Neural progenitor cell (in vitro differentiated cells): ENCODE measurements at regions not wholly inside any gene's neighbourhood (a gene's known extent, or its start where the extent isn't known, plus 50 kb on each side); places are given as distances from the start of the nearest gene placed in this dataset.
"Not testable (repeated sequence)": the region's sequence is repeated elsewhere in the genome, so short reads cannot be mapped to it uniquely, and the experiment has no call there.

ENCODE experiments used
- DNase-seq: peaks from one replicate; pipeline ENCODE4 v3.0.0-alpha.2; 2016; ENCODE audit warnings: low spot score
- H2AFZ ChIP-seq: fragments of 200-600 bp; sonication (generic); replicated peaks from 2 replicates; pipeline ENCODE4 v1.6.1; 2016; ENCODE audit warnings: antibody characterized with exemption
- H3F3A ChIP-seq: fragments of 200-600 bp; sonication (generic); 2 replicates; pipeline ENCODE4 v1.6.1; 2016; ENCODE audit warnings: antibody characterized with exemption, low read depth
- H3K27ac ChIP-seq: fragments of 200-600 bp; sonication (generic); 2 replicates; pipeline ENCODE4 v1.5.1; 2016; ENCODE audit warnings: mild to moderate bottlenecking
- H3K27me3 ChIP-seq: fragments of 200-600 bp; sonication (generic); 2 replicates; pipeline ENCODE4 v1.6.1; 2016; ENCODE audit warnings: mild to moderate bottlenecking, moderate library complexity
- H3K36me3 ChIP-seq: fragments of 200-600 bp; sonication (generic); 2 replicates; pipeline ENCODE4 v1.5.1; 2016
- H3K4me1 ChIP-seq: fragments of 200-600 bp; sonication (generic); 2 replicates; pipeline ENCODE4 v1.6.1; 2016; ENCODE audit warnings: mixed run types
- H3K4me2 ChIP-seq: fragments of 200-600 bp; sonication (generic); 2 replicates; pipeline ENCODE4 v1.6.1; 2016
- H3K4me3 ChIP-seq: fragments of 200-600 bp; sonication (generic); 2 replicates; pipeline ENCODE4 v1.5.1; 2016
- H3K79me2 ChIP-seq: fragments of 200-600 bp; sonication (generic); 2 replicates; pipeline ENCODE4 v1.6.1; 2016; ENCODE audit warnings: low read depth
- H3K9ac ChIP-seq: fragments of 200-600 bp; sonication (generic); 2 replicates; pipeline ENCODE4 v1.6.1; 2016
- H3K9me3 ChIP-seq: fragments of 200-600 bp; sonication (generic); 2 replicates; pipeline ENCODE4 v1.5.1; 2016; ENCODE audit warnings: low read depth
- H4K20me1 ChIP-seq: fragments of 200-600 bp; sonication (generic); 2 replicates; pipeline ENCODE4 v1.6.1; 2016; ENCODE audit warnings: low read depth
- H3K27ac Mint-ChIP-seq: 3 replicates; pipeline ENCODE4 v1.8.0; 2021; ENCODE audit warnings: mixed read lengths
- H3K27me3 Mint-ChIP-seq: 2 replicates; pipeline ENCODE4 v1.8.0; 2022; ENCODE audit warnings: low read depth, mild to moderate bottlenecking, inconsistent platforms, moderate library complexity, mixed read lengths; ENCODE audit not compliant: insufficient read depth
- H3K36me3 Mint-ChIP-seq: 3 replicates; pipeline ENCODE4 v1.8.0; 2021; ENCODE audit warnings: mixed read lengths
- H3K4me1 Mint-ChIP-seq: 3 replicates; pipeline ENCODE4 v1.8.0; 2021; ENCODE audit warnings: mixed read lengths
- H3K4me3 Mint-ChIP-seq: 3 replicates; pipeline ENCODE4 v1.8.0; 2021; ENCODE audit warnings: mild to moderate bottlenecking, moderate library complexity, mixed read lengths
- H3K9me3 Mint-ChIP-seq: 3 replicates; pipeline ENCODE4 v1.8.0; 2020; ENCODE audit warnings: mixed read lengths
- CTCF ChIP-seq: fragments of 200-600 bp; sonication (generic); IDR thresholded peaks from 2 replicates; pipeline ENCODE4 v1.5.1; 2017; ENCODE audit warnings: antibody characterized with exemption, mild to moderate bottlenecking
- EZH2 ChIP-seq: fragments of 200-600 bp; sonication (generic); IDR thresholded peaks from 2 replicates; pipeline ENCODE4 v1.6.1; 2017; ENCODE audit warnings: antibody characterized with exemption, mild to moderate bottlenecking, moderate library complexity
- EZH2phosphoT487 ChIP-seq: fragments of 200-600 bp; sonication (generic); IDR thresholded peaks from 2 replicates; pipeline ENCODE4 v1.6.1; 2017; ENCODE audit warnings: antibody characterized with exemption

GRCh38 chr4:9556076-9556475 lies 111.9 kb downstream of the DEFB131A start:
- H3K27me3 Mint-ChIP-seq, H3K9ac ChIP-seq, H2AFZ ChIP-seq, H3K27me3 ChIP-seq, DNase-seq, H3K9me3 ChIP-seq, H3K4me3 Mint-ChIP-seq, H3K4me3 ChIP-seq, H3K27ac ChIP-seq, H3K27ac Mint-ChIP-seq, H3K9me3 Mint-ChIP-seq, H3K36me3 Mint-ChIP-seq, H3K4me2 ChIP-seq, H3K79me2 ChIP-seq, H3F3A ChIP-seq, H3K4me1 ChIP-seq, H3K36me3 ChIP-seq, H3K4me1 Mint-ChIP-seq, H4K20me1 ChIP-seq: not testable (repeated sequence)

- H3K9me3 Mint-ChIP-seq = peaks cover 38% of the 10 kb centered on the region
- DNase-seq = peak; percentile 3
Observed at GRCh38 chr4:9577869-9578268, 133.7 kb downstream of the DEFB131A start.

GRCh38 chr4:9582880-9583279 lies 138.7 kb downstream of the DEFB131A start:
- H2AFZ ChIP-seq, H3K9ac ChIP-seq, H3K36me3 ChIP-seq, H3K36me3 Mint-ChIP-seq, H3K27ac ChIP-seq, H3K27ac Mint-ChIP-seq, H3K4me3 ChIP-seq, H3K79me2 ChIP-seq, H3F3A ChIP-seq, H3K4me3 Mint-ChIP-seq, H3K4me1 ChIP-seq, DNase-seq, H3K9me3 ChIP-seq, H3K4me2 ChIP-seq, H3K27me3 Mint-ChIP-seq, H3K4me1 Mint-ChIP-seq, H3K27me3 ChIP-seq, H4K20me1 ChIP-seq: not testable (repeated sequence)
- H3K9me3 Mint-ChIP-seq = peaks cover 18% of the 10 kb centered on the region

More at GRCh38 chr4:9577869-9578268, 133.7 kb downstream of the DEFB131A start:
- H3K9ac ChIP-seq, H3K4me2 ChIP-seq, H3F3A ChIP-seq, H3K79me2 ChIP-seq, H3K4me1 ChIP-seq, H2AFZ ChIP-seq, H3K36me3 Mint-ChIP-seq, H3K9me3 ChIP-seq, H3K27me3 ChIP-seq, H4K20me1 ChIP-seq, H3K27me3 Mint-ChIP-seq, H3K27ac Mint-ChIP-seq, H3K4me1 Mint-ChIP-seq, H3K36me3 ChIP-seq, H3K4me3 ChIP-seq, H3K4me3 Mint-ChIP-seq, H3K27ac ChIP-seq: not testable (repeated sequence)
- TF ChIP-seq CTCF = peak; percentile 51

GRCh38 chr4:9592010-9592409 lies 147.8 kb downstream of the DEFB131A start:
- Histone ChIP-seq H3K27ac (no peak overlapping the region), H3K4me1 (no peaks in the 10 kb centered on the region), H4K20me1 (no peaks in the 10 kb centered on the region), H3K27me3 (no peaks in the 10 kb centered on the region), H3K36me3 (no peaks in the 10 kb centered on the region), H2AFZ (no peak overlapping the region), H3K9ac (no peak overlapping the region), H3K9me3 (no peaks in the 10 kb centered on the region), H3K4me2 (no peak overlapping the region), H3K79me2 (no peaks in the 10 kb centered on the region), H3F3A (no peaks in the 10 kb centered on the region), H3K4me3 (no peak overlapping the region)
- Mint-ChIP-seq H3K27me3 (peaks cover 4% of the 10 kb centered on the region), H3K27ac (no peak overlapping the region), H3K4me1 (peaks cover 3% of the 10 kb centered on the region), H3K4me3 (no peak overlapping the region), H3K9me3 (peaks cover 9% of the 10 kb centered on the region), H3K36me3 (no peaks in the 10 kb centered on the region)
- TF ChIP-seq CTCF (no peak), EZH2phosphoT487 (no peak)
- no peak for DNase-seq

GRCh38 chr4:9594948-9595347 lies 150.7 kb downstream of the DEFB131A start:
- H3K4me1 Mint-ChIP-seq = peaks cover 10% of the 10 kb centered on the region
- no peak overlapping the region for H3K4me3 Mint-ChIP-seq
- H3K36me3 ChIP-seq = no peaks in the 10 kb centered on the region
- H3K4me1 ChIP-seq = no peaks in the 10 kb centered on the region
- H3K27ac ChIP-seq = no peak overlapping the region
- H3K4me2 ChIP-seq = no peak overlapping the region
- H3K27ac Mint-ChIP-seq = no peak overlapping the region
- H3F3A ChIP-seq = no peaks in the 10 kb centered on the region
- no peaks in the 10 kb centered on the region for H3K9me3 ChIP-seq
- H2AFZ ChIP-seq = no peak overlapping the region
- TF ChIP-seq EZH2phosphoT487 = no peak
- TF ChIP-seq EZH2 = no peak
- TF ChIP-seq CTCF = no peak
- H3K36me3 Mint-ChIP-seq = peaks cover 4% of the 10 kb centered on the region
- no peak overlapping the region for H3K9ac ChIP-seq
- no peak overlapping the region for H3K4me3 ChIP-seq
- no peaks in the 10 kb centered on the region for H3K27me3 ChIP-seq
- peaks cover 15% of the 10 kb centered on the region for H3K9me3 Mint-ChIP-seq
- no peaks in the 10 kb centered on the region for H3K79me2 ChIP-seq
- peaks cover 4% of the 10 kb centered on the region for H3K27me3 Mint-ChIP-seq
- H4K20me1 ChIP-seq = no peaks in the 10 kb centered on the region
- DNase-seq = no peak

GRCh38 chr4:9595531-9595930 lies 151.3 kb downstream of the DEFB131A start:
- not testable (repeated sequence) for H3K27ac Mint-ChIP-seq, H4K20me1 ChIP-seq

More at GRCh38 chr4:9595531-9595930, 151.3 kb downstream of the DEFB131A start:
- not testable (repeated sequence) for H3K36me3 ChIP-seq, H3K4me1 Mint-ChIP-seq, H3F3A ChIP-seq, H3K4me3 ChIP-seq, H3K9me3 ChIP-seq, H3K79me2 ChIP-seq, H3K4me2 ChIP-seq, H3K4me1 ChIP-seq, H3K4me3 Mint-ChIP-seq, H3K9ac ChIP-seq, H3K36me3 Mint-ChIP-seq, H3K27me3 Mint-ChIP-seq, H3K27me3 ChIP-seq, H2AFZ ChIP-seq, H3K27ac ChIP-seq, DNase-seq
- peaks cover 15% of the 10 kb centered on the region for H3K9me3 Mint-ChIP-seq
